Adipocyte (in vitro differentiated cells): ENCODE measurements at regions not wholly inside any gene's neighbourhood (a gene's known extent, or its start where the extent isn't known, plus 50 kb on each side); places are given as distances from the start of the nearest gene placed in this dataset.

ENCODE experiments used
- DNase-seq: peaks from one replicate; pipeline ENCODE4 v3.0.0-alpha.2; 2015; ENCODE audit warnings: low read depth
- H3K27me3 ChIP-seq: replicated peaks from 2 replicates; pipeline ENCODE4 v1.7.0; 2013; ENCODE audit warnings: mild to moderate bottlenecking, low read length, moderate library complexity; ENCODE audit not compliant: control insufficient read depth, insufficient read depth
- H3K36me3 ChIP-seq: 2 replicates; pipeline ENCODE4 v1.7.0; 2013; ENCODE audit warnings: low read length, mild to moderate bottlenecking, moderate library complexity; ENCODE audit not compliant: control insufficient read depth, insufficient read depth, severe bottlenecking
- H3K4me1 ChIP-seq: 2 replicates; pipeline ENCODE4 v1.7.0; 2013; ENCODE audit warnings: mild to moderate bottlenecking, low read length, moderate library complexity; ENCODE audit not compliant: control insufficient read depth, insufficient read depth
- H3K4me3 ChIP-seq: 2 replicates; pipeline ENCODE4 v1.7.0; 2013; ENCODE audit warnings: mild to moderate bottlenecking, low read length, moderate library complexity
- H3K9ac ChIP-seq: 2 replicates; pipeline ENCODE4 v1.7.0; 2013; ENCODE audit warnings: mild to moderate bottlenecking, low read length, moderate library complexity
- H3K9me3 ChIP-seq: 2 replicates; pipeline ENCODE4 v1.7.0; 2013; ENCODE audit warnings: mild to moderate bottlenecking, low read length, moderate library complexity; ENCODE audit not compliant: control insufficient read depth

GRCh38 chr12:67410246-67410645, 141.1 kb downstream of the CAND1 start:
- H3K9me3 ChIP-seq: peaks cover 4% of the 10 kb centered on the region
- H3K4me3 ChIP-seq: no peak overlapping the region
- no peaks in the 10 kb centered on the region for H3K36me3 ChIP-seq
- H3K27me3 ChIP-seq: peaks cover 4% of the 10 kb centered on the region
- peak; percentile 9 for DNase-seq
- H3K4me1 ChIP-seq: peaks cover 12% of the 10 kb centered on the region
- H3K9ac ChIP-seq: no peak overlapping the region

- peaks cover 4% of the 10 kb centered on the region for H3K27me3 ChIP-seq
- no peak for DNase-seq
- no peaks in the 10 kb centered on the region for H3K36me3 ChIP-seq
- H3K4me3 ChIP-seq: no peak overlapping the region
- H3K9me3 ChIP-seq: peaks cover under 1% of the 10 kb centered on the region
- peaks cover 14% of the 10 kb centered on the region for H3K4me1 ChIP-seq
- H3K9ac ChIP-seq: no peak overlapping the region
Observed at GRCh38 chr12:67410667-67411067, 141.5 kb downstream of the CAND1 start.

- no peak for DNase-seq
- H3K9me3 ChIP-seq: no peaks in the 10 kb centered on the region
- peaks cover 22% of the 10 kb centered on the region for H3K4me1 ChIP-seq
- H3K9ac ChIP-seq: no peak overlapping the region
- no peak overlapping the region for H3K4me3 ChIP-seq
- H3K27me3 ChIP-seq: peaks cover 4% of the 10 kb centered on the region
- no peaks in the 10 kb centered on the region for H3K36me3 ChIP-seq
Observed at GRCh38 chr12:67411562-67411961, 142.4 kb downstream of the CAND1 start.

DNA sequence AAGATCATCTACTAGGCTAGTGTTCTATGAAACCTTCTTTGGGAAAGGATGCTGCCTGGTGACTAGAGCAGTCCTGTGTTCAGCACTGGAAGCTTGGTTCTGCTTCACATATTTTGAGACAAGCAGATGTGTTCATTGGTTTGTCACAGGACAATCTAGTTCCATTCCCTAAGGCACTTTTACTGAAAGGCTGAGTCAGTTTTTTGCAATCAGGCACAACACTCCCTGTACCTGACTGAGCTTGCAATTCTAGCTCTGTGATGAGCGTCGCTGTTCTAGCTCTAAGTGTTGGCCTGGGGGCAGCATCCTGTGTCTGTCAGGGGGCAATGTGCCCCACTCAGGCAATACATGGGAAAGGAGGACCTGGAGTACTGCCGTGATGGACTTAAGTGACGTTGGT, 144.4 kb downstream of the CAND1 start:
- Histone ChIP-seq H3K27me3 (peaks cover 4% of the 10 kb centered on the region), H3K9ac (no peak overlapping the region), H3K4me1 (peaks cover 22% of the 10 kb centered on the region), H3K36me3 (no peaks in the 10 kb centered on the region), H3K4me3 (no peak overlapping the region), H3K9me3 (no peaks in the 10 kb centered on the region)
- peak; percentile 11 for DNase-seq

DNA sequence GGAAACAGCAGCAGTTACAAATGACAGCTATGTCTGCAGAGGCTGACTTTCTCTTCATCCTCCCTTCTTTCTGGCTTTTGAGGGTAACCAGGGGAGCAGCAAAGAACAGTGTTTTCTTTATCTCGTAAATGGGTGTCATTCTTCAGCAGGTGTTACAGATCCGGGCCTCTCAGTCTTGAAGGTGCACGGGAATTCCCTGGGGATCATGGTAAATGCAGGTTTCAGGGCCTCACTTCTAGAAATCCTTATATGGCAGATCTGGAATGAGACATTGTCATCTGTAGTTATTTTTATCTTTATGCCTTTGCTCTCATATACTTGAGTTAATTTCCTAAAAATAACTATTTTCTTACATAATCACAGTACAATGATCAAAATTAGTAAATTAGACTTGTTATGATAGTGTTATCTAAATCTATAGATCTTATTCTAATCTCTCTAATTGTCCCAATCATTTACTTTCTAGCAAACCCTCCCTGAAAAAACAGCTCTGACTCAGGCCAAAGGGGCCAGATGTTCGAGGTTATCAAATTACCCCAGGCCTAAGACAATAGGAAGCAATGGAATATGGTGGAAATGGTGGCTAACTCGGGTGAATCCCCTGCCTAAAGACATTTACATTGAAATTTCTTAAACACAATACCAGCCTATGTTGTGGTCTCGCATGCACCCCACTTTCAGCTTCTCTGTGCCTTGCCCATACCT, 145.0 kb downstream of the CAND1 start:
- Histone ChIP-seq H3K9me3 (no peaks in the 10 kb centered on the region), H3K9ac (no peak overlapping the region), H3K27me3 (peaks cover 4% of the 10 kb centered on the region), H3K4me1 (peaks cover 22% of the 10 kb centered on the region), H3K4me3 (no peak overlapping the region), H3K36me3 (no peaks in the 10 kb centered on the region)
- no peak for DNase-seq

DNA sequence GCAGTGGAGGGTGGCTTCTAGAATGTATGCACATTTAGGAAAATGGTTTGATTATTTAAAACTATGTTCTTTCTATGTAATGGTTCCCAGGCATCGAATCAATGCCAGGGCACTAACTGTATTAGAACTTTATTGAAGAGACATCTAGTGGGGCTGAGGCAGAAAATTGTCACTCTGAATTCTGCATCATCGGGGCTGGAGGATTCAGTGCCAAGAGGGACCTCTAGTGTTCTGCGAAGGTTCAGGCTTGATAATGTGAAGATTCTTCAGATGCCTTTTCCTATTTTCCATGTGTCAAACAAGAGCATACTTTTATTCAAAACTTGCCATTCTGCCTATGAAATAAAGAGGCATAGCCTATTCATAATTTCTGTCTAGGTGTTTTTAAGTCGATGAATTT, 146.3 kb downstream of the CAND1 start:
- peak; percentile 28 for DNase-seq
- no peak overlapping the region for H3K9ac ChIP-seq
- H3K4me1 ChIP-seq: peaks cover 17% of the 10 kb centered on the region
- H3K36me3 ChIP-seq: no peaks in the 10 kb centered on the region
- no peaks in the 10 kb centered on the region for H3K9me3 ChIP-seq
- no peak overlapping the region for H3K4me3 ChIP-seq
- H3K27me3 ChIP-seq: peaks cover 4% of the 10 kb centered on the region

- H3K27me3 ChIP-seq: no peaks in the 10 kb centered on the region
- H3K9me3 ChIP-seq: no peaks in the 10 kb centered on the region
- H3K36me3 ChIP-seq: no peaks in the 10 kb centered on the region
- DNase-seq: no peak
- no peak overlapping the region for H3K9ac ChIP-seq
- peaks cover 10% of the 10 kb centered on the region for H3K4me1 ChIP-seq
- H3K4me3 ChIP-seq: no peak overlapping the region
Observed at GRCh38 chr12:67419810-67420209, 150.7 kb downstream of the CAND1 start.

DNA sequence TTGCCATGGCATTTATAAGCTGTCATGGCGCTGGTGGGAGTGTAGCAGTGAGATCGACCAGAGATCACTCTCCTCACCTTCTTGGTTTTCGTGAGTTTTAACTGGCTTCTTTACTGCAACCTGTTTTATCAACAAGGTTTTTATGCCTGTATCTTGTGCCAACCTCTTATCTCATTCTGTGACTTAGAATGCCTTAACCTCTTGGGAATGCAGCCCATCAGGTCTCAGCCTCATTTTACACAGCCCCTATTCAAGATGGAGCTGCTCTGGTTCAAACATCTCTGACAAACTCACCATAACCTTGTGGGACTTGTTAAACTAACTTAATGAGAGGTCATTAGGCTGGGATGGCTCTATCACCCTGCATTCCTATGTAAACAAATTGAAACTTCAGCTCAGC, 151.3 kb downstream of the CAND1 start:
- no peaks in the 10 kb centered on the region for H3K9me3 ChIP-seq
- H3K9ac ChIP-seq: no peak overlapping the region
- no peak for DNase-seq
- peaks cover 10% of the 10 kb centered on the region for H3K4me1 ChIP-seq
- H3K4me3 ChIP-seq: no peak overlapping the region
- H3K36me3 ChIP-seq: no peaks in the 10 kb centered on the region
- no peaks in the 10 kb centered on the region for H3K27me3 ChIP-seq

- H3K27me3 ChIP-seq: no peaks in the 10 kb centered on the region
- DNase-seq: no peak
- H3K36me3 ChIP-seq: no peaks in the 10 kb centered on the region
- no peak overlapping the region for H3K4me3 ChIP-seq
- H3K4me1 ChIP-seq: peaks cover 3% of the 10 kb centered on the region
- H3K9ac ChIP-seq: no peak overlapping the region
- no peaks in the 10 kb centered on the region for H3K9me3 ChIP-seq
Observed at GRCh38 chr12:67422081-67422480, 152.9 kb downstream of the CAND1 start.

- H3K36me3 ChIP-seq: no peaks in the 10 kb centered on the region
- no peak overlapping the region for H3K9ac ChIP-seq
- H3K4me3 ChIP-seq: no peak overlapping the region
- DNase-seq: no peak
- H3K4me1 ChIP-seq: peaks cover 3% of the 10 kb centered on the region
- H3K9me3 ChIP-seq: no peaks in the 10 kb centered on the region
- H3K27me3 ChIP-seq: no peaks in the 10 kb centered on the region
Observed at GRCh38 chr12:67424784-67425183, 155.6 kb downstream of the CAND1 start.

GRCh38 chr12:67425394-67425793, 156.2 kb downstream of the CAND1 start:
- DNase-seq: no peak
- Histone ChIP-seq H3K27me3 (no peaks in the 10 kb centered on the region), H3K4me1 (peaks cover 6% of the 10 kb centered on the region), H3K4me3 (no peak overlapping the region), H3K9me3 (no peaks in the 10 kb centered on the region), H3K36me3 (no peaks in the 10 kb centered on the region), H3K9ac (no peak overlapping the region)

- Histone ChIP-seq H3K4me1 (peaks cover 12% of the 10 kb centered on the region), H3K36me3 (no peaks in the 10 kb centered on the region), H3K9me3 (no peaks in the 10 kb centered on the region), H3K27me3 (no peaks in the 10 kb centered on the region), H3K9ac (no peak overlapping the region), H3K4me3 (no peak overlapping the region)
- peak; percentile 82 for DNase-seq
Observed at GRCh38 chr12:67426067-67426466, 156.9 kb downstream of the CAND1 start.
